Renal pelvis (tissue), 1 donor: ENCODE measurements at regions not wholly inside any gene's neighbourhood (a gene's known extent, or its start where the extent isn't known, plus 50 kb on each side); places are given as distances from the start of the nearest gene placed in this dataset.
"Not testable (repeated sequence)": the region's sequence is repeated elsewhere in the genome, so short reads cannot be mapped to it uniquely, and the experiment has no call there.

Experiments
- DNase-seq: peaks from one replicate; pipeline ENCODE4 v3.0.0-alpha.2; 2013

DNA sequence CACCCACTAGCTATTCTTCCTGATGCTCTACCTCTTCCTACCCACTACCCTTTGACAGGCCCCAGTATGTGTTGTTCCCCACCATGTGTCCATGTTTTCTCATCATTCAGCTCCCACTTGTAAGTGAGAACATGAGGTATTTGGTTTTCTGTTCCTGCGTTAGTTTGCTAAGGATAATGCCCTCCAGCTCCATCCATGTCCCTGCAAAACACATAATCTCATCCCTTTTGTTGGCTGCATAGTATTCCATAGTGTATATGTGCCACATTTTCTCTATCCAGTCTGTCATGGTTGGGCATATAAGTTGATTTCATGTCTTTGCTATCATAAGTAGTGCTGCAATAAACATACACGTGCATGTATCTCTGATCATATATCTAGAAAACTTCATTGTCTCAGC lies 218.3 kb upstream of the STXBP5 start:
- no peak for DNase-seq

DNA sequence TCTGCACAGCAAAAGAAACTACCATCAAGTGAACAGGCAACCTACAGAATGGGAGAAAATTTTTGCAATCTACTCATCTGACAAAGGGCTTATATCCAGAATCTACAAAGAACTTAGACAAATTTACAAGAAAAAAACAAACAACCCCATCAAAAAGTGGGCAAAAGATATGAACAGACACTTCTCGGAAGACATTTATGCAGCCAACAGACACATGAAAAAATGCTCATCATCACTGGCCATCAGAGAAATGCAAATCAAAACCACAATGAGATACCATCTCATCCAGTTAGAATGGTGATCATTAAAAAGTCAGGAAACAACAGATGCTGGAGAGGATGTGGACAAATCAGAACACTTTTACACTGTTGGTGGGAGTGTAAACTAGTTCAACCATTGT lies 216.3 kb upstream of the STXBP5 start:
- not testable (repeated sequence) for DNase-seq

DNA sequence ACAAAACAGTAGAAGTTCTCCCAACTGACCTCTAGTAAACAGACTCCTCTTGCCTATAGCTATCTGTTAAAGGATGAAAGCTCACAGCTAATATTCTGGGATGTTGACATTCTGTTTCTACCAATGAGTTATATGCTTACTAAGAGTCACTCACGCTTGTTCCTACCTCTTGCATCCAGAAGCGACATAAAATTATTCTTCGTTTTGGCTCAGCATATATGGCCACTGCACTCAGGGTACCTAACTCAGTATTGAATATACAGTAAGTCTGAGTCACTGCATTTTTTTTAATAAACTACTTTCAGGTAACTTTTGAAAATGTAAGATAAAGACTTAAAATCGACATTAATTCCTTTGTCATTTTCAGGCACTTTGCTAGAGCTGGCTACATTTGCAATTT lies 214.4 kb upstream of the STXBP5 start:
- DNase-seq: no peak

- no peak for DNase-seq
Observed at GRCh38 chr6:146990284-146990683, 213.9 kb upstream of the STXBP5 start.

DNA sequence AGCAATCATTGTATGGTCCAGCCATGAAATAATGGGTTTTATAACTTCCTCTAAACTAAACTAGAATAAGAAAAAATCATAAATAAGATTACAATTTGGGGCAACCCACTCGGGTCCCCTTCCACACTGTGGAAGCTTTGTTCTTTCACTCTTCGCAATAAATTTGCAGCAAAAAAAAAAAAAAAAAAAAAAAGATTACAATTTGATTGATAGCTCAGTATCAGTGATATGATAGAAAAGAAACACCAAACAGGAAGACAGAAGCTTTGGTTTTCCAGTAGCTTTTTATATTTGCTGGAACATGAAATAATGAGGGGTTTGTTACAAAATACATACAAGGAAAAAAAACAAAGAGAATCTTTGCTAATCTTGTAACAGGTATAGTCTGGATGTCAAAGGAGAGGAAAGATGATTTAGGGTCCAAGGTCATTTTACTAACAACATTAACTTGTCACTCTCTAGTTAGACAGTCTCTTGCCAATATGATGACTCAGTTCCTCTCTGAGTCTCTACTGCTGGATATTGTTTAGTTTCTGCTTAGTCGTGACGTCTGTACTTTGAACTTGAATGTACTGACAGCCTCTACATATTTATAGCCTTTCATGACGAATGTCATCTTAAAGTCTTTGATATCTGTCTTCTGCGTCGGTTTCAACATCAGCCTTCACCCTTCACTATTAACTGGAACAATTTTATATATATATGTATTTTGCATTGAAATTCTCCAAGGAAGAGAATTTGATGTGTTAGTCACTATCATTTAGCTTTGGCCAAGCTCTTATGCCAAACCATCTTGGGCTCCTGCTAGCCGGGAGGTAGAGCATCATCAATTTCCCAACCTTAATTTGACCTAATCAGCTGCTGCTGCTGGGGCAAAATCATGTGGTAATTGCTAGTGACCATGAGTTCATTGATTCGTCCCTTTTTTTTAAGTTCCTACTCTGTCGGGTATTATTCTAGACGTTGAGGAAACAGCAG lies 213.1 kb upstream of the STXBP5 start:
- no peak for DNase-seq

DNA sequence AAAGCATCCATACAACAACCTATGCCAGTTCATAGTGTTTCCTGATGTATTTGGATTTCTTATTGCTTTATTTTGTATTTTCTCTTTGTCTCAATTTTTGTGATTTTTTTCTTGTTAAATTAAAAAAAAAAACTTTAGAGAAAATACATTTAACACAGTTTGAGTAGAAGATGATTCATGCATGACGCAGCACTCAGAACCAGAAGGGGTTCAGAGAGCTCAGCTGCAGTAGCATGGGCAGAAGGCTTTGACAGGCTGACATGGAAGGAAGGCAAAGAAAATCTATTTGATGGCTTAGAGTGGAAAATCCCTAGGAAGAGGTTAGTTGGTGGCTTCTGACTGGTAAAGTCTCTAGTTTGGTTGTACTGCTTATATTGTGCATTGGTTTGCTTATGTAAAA lies 207.2 kb upstream of the STXBP5 start:
- no peak for DNase-seq

DNA sequence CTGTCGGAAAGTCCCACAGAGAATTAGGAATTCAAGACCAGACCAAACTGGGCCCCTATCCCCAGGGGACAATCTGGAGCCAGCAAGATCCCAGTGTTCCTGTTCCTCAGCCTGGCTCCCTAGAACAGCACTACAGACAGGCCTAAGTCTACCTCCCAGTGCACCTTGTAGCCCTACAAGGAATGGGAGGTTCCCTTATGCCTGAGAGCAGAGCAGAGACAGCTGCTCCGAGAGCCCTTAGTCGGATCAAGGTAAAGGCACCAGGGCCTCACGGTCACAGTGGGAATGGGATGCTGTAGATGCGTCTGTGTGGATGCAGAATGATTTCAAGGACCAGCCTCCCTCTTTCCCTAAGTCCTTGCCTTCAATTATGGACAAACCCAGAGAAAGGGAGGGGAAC lies 204.5 kb upstream of the STXBP5 start:
- no peak for DNase-seq

DNA sequence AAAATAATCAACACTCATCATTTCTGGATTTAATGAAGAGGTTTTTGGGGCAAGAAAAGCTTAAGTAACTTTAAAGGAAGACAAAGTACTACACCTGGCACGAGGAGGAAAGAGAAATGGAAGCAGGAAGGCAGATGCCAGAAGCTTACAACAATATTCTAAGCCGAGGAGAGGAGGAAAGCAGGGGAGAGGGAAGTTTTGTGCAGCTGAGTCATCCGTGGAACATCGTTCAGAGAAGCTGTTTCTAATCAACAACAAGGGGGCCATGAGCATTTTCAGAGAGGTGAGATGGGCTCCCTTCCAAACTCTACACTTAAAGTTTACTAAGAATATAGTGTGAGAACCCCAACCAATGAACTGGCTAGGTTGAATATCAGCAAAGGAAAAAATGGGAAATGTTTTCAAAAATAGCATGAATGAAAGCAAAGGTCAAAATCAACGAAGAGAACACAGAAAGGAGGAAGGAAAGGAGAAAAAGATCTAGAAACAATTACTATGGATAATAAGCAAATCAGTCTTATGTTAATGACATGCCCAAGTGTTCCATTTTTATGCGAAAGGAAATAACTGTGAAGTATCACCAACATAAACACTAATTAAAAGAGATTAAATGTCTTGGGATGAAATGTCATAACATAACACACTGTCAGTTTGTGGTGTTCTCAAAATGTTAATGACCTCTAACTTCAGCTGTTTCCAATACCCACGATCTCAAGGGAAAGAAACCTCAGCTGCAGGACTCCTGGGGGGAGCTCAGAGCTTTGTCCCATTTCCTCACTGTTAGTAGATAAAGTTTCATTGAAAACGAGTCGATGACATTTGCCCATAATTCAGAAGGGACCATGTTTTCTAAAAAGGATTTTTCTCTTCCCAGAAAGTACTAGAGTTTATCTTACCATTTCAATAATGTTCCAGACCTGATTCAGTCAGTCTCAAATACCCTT lies 203.4 kb upstream of the STXBP5 start:
- DNase-seq: no peak

GRCh38 chr6:147001621-147002020 lies 202.6 kb upstream of the STXBP5 start:
- DNase-seq: no peak

- DNase-seq: no peak
Observed at GRCh38 chr6:147003186-147003585, 201.0 kb upstream of the STXBP5 start.

DNA sequence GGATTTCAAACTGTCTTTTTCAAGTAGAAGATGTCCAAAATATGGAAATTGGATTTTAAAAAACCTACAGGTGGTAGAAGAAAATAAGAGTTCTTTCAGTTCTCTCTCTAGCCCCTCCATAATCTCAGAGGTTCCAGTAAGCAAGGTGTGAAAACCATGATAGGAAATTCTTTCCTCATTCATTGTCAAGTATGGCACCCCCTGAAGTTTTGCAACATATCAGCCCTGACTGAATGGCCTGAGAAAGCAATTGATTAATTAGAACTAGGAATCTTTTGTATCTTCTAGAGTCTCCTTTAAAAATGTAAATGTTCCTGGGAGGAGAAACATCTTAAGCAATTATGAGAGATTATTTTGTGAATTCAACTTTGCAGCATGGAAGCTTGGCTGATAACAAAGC lies 198.7 kb upstream of the STXBP5 start:
- DNase-seq: no peak

- no peak for DNase-seq
Observed at GRCh38 chr6:147007441-147007840, 196.8 kb upstream of the STXBP5 start.

DNA sequence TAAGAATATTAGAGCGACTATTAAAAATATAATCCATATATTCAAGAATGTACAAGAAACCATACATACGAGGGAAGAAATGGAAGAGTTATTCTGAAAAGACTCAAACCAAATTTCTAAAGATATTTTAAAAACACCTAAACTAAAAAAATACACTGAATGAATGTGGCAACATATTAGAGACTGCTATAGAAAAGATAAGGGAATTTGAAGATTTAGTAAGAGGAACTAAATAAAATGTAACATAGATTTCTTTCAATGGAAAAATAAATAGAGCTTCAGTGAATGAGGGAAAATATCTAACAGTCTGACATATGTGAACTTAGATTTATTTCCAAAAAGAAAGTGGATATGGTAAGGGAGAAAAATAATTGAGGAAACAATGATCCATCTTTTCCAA lies 194.9 kb upstream of the STXBP5 start:
- DNase-seq: no peak

DNA sequence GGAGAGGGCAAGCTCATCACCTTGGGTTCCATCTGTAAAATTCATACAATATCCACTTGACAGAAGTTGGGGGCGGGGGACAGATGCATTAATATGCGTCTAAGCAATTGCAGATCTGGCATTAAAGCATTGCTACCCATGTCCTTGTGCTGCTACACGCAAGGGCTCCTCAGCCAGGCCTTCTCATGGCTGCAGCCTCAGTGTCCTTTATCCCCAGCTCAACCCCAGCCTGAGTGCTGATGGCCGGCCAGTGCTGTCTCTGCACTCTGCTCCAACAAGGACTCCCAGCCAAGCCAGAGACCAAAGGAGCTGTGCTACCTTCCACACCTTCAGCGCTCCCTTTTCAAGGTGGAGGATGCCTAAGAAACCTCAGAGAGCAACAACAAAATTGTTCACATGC lies 188.5 kb upstream of the STXBP5 start:
- no peak for DNase-seq

- DNase-seq: no peak
Observed at GRCh38 chr6:147016440-147016839, 187.8 kb upstream of the STXBP5 start.

- no peak for DNase-seq
Observed at GRCh38 chr6:147017153-147017552, 187.1 kb upstream of the STXBP5 start.

DNA sequence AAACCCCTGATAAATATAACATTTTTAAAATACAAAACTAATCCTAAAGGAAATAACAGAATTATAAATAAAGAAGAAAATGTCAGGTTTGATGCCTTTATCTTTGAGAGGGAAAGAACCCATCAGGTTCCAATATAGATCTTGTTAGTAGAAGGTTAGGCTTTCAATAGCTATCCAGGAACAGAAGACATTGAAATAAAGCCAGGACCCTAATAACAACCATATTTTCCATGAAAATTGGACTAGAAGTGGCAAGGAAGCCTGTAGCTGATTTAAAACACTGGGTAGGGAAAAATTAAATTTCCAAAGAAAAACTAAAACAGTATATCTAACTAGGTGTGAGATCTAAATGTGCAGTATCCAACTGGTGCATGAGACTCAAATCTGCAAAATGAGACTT lies 185.2 kb upstream of the STXBP5 start:
- DNase-seq: no peak

GRCh38 chr6:147022041-147022440 lies 182.2 kb upstream of the STXBP5 start:
- no peak for DNase-seq

DNA sequence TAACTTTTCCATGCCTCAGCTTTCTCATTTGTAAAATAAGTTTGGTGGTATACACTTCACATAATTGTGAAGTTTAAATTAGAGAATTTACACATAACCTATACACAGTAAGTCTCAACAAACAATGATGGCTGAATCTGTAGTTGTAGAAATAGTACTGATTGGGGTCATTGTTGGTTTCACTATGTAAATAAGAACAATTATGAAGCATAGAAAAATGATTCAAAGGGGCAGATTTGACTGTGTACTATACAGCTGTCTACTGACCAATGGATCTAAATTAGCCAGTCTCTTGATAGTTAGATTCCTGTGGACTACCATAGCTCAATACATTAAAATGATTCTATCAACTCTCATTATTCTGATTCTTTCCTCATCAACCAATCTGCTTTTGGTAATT lies 181.1 kb upstream of the STXBP5 start:
- DNase-seq: no peak

- no peak for DNase-seq
Observed at GRCh38 chr6:147023581-147023980, 180.6 kb upstream of the STXBP5 start.

DNA sequence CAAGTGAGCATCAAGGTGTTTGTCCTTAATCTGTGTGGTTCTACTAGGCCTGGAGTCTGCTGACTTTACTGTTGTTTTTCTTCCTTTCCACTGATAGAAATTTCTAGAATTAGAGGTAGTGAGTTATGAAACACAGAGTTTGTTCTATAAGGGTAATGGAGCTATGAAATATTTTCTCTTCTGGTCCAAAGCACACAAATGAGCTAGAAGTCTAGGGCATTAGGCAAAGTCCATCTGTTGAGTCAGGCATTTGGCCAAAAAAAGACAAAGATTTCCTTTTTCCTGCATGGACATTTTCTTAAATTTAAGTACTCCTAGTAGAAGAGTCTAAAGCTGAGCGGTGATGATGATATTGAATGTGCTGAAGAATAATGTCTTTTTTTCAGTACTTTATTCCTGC lies 174.3 kb upstream of the STXBP5 start:
- DNase-seq: no peak

GRCh38 chr6:147033267-147033666 lies 170.9 kb upstream of the STXBP5 start:
- DNase-seq: no peak

GRCh38 chr6:147035886-147036285 lies 168.3 kb upstream of the STXBP5 start:
- DNase-seq: no peak
